ENCODE measurements at regions not wholly inside any gene's neighbourhood (a gene's known extent, or its start where the extent isn't known, plus 50 kb on each side); places are given as distances from the start of the nearest gene placed in this dataset.

DNA sequence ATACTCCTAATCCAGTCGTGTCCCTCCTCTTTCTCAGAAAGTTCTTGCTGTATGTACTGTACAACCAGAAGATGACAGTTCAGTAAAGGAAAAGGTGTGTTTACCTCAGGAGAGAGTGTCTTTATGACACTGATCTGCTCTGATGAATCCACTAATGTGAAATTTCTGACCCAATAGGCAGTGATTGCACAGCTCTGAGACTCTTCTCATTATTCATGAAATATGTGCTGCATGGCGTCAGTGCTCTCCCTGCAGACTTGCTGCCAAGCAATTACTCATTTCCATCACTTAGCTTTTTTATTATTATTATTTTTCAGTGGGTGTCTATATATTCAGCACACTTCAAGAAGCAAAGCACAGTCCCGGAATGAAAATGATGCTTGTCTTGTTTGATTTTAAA is 389.0 kb downstream of the RASEF start:
- no peak for DNase-seq

DNA sequence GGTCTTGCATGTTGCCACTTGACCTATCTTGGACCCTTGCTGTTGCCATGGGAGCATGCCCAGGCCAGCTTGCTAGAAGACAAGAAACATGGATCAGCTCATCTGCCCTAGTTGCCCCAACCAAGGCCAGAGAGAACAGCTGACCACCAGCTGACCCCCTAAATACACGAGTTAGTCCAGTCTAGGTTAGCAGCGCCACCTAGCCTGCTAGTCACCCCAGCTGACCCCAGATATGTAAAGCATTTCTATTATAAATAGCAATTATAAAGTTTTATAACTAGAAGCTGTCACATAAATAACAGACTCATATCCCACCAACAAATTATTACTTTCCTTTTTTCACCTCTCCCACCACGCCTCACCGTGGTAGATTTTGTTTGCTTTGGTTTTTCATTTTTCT is 387.8 kb downstream of the RASEF start:
- DNase-seq, result no peak

DNA sequence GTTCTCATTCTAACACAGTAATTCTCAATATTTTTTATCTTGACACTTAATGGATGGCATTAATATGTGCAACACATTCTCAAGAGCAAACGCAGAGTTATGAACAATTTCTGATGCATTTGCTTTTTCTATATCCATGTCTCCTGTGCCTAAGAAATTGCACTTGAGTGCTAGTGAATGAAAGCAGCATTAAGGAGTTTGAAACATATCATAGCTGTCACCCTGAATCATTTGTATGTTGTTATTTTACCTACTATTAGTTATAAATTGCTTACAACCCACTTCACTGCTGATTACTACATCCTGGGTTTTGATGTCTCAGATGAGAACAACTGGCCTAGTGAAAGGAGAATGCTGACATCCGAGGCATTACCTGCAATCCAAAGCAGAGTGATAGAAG is 387.3 kb downstream of the RASEF start:
- DNase-seq, result no peak

DNA sequence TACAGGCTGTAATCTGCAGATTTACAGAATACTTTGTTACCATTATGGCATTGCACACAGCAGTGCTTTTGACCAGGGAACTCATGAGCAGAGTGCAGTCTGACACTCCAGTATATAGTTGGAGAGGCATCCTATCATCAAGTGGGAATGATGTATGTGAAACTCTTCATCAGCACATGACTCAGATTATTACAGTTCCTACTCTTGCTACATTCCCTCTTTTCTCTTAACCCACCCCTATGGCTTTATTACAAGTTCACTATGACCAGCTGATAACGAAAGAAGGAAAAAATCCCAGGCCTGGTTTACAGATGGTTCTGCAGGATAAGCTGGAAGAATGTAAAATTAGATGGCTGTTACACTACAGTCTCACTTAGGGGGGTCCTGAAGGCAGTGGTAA is 385.9 kb downstream of the RASEF start:
- no peak for DNase-seq

DNA sequence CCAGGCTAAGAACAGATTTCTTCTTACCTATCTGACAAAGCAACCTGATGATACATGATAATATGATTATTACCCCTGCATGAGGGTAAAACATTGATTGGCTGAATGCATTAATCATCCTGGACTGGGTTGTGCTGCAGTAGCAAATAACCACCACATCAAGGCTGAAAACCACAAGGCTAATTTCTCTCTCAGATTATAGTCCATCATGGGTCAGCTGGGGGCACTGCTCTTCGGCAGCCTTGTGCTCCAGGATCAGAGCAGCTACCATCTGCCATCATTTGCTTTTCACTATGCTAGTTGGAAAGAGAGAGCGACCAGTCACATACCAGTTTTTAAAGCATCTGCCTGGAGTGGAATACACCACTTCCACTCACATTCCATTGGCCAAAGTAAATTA is 383.5 kb downstream of the RASEF start:
- DNase-seq, result no peak

DNA sequence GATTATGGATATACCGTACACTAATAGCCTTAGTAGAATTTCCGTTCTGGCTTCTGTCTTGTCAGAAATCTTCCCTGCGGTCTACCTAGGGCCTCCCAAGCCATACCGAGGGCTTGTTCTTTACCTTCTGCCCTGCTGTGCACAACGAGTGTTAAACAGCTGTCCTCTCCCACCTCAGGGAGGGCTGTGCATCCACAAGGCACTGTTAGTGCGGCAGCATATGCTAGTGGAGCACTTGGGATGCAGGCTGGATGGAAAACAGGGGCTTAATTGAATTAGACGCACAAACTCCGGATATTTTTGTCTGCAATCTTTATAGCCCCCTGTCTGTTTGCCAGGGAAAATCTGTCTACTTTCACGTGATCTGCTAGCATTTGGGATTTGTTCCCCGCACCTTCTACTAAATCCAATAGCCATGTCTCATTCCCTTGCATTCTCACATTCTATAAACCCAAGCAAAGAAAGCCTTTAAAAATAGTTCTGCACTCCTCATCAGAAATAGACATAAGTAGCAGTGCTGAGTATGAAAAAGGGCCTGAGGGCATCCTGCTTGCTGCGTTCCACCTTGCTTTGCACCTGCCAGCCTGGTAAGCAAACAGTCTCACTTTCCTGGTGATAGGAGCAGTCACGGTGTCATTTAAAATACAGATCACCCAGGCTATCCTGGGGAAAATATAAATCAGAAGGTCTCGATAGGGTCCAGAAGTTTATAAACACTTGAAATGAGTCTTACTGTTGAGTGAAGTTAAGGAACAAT is 382.6 kb downstream of the RASEF start:
- no peak for DNase-seq

DNA sequence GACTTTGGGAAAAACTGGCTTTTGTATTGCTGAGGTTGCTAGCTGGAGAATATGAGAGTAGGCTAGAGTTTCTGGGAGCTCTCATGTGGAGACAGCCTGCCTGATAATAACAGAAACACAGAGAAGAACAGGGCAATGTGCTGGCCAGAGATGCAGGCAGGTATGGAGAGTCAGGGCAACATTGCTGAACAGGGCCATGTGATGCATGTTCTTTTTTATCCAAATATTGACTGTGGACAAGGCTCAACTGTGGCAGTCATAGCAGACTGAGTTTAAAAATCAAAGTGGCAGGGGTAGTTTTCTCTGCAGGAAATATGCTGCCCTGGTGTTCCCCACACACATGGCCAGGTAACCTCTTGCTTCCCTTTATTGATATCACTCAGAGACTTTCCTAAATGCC is 381.1 kb downstream of the RASEF start:
- DNase-seq, result no peak

DNA sequence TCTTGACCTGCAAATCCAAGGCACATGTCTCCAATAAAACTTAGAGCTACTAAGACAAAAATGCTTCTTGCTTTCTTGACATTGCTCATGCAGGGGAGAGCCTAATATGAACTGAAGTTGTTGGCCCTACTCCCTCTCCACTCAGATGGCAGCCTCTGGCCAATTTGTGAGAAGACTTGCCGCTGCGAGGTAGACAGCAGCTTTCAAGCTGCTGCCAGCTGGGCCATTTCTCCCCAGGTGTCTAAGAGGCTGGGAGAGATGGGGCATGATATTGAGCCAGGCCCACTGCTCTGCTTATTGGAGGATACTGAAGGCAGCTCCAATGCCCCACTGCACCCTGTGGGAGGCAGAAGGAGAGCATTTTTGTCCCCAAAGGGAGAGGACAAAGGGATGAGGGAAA is 380.5 kb downstream of the RASEF start:
- DNase-seq, result no peak

DNA sequence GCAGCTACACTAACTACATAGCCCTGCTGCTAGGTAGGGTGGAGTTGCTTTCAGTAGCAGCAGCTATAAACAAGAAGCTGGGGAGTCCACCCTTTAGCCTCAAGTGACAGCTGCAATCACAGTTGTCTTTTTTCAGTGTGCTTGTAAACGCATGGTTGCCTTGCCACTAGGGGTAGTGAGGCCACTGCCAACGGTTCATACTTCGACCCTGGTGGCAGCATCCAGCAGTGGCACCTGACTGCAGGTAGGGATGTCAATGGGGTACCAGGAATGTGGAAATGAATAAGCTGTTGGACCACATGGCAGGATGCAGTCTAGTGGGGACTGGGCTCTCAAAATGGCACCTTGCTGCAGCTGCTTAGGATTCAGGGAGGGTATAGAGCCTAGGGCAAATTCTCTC is 367.2 kb downstream of the RASEF start:
- no peak for DNase-seq

DNA sequence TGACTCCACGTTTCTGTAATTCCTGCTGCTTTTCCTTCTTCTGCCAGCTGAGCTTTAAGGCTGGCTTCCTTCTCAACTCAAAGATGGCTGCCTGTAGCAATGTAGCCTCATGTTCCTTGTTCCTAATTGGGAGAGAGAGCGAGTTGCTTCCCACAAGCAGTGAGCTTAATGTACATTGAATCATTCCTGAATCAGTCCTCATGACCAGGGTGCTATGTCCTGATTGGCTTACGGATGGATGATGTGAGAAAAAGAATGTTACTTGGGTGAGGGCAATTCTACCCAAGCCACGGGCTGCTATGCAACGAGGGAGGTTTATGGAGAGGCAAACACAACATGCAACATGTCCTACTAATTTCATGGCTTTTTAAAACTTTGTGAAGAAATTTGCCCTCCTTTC is 356.2 kb downstream of the RASEF start:
- DNase-seq, result no peak

DNA sequence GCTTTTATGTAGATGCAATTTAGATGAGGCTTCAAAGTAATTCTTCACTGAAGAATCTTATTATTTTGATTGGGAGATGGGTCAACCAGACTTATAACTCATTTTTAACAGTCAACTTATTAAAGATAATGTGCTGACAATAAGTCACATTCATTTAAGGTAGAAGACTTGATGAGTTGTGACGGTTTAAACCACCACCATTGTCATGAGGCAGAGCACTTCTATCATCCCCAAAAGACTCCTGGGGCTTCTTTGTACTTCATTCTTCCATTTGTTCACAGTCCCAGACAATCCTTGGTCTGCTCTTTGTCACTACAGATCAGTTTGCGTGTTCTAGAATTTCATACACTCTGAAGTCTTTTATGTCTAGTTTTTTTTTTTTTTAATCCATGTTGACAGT is 346.1 kb downstream of the RASEF start:
- DNase-seq, result no peak

DNA sequence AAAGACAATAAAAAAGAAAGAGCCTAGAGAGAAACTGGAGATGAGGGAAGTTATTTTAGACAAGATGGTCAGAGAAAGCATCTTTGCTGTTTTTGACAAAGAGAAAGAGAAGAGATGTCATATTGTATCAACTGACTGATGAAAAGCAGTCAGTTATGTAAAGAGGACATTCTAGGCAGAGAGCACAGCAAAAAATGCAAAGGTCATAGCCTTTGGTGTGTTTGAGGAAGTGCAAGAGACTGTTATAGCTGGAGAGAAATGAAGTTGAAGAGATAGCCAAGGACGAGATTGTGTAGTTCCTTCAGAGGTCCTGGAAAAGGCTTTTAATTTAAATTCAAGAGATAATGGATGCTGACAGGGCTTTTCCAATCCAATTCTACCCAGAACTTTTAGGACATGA is 342.4 kb downstream of the RASEF start:
- no peak for DNase-seq

DNA sequence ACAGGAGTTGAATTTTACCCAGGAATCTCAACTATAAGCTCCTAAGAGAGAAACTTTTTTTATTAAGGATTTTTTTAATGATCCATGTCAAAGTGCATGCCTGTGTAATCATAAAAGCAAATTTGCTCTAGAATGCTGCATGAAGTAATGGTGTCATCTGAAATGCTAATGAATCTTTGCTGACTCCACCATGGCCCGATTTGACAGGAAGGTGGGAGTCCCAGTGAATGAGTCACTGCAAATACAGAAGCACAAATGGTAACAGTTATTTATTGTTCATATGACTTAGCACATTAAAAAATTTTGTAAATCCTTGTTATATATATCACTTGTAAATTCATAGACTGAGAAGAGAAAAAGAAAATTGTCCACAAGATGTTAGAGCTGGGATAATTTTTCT is 341.3 kb downstream of the RASEF start:
- no peak for DNase-seq

DNA sequence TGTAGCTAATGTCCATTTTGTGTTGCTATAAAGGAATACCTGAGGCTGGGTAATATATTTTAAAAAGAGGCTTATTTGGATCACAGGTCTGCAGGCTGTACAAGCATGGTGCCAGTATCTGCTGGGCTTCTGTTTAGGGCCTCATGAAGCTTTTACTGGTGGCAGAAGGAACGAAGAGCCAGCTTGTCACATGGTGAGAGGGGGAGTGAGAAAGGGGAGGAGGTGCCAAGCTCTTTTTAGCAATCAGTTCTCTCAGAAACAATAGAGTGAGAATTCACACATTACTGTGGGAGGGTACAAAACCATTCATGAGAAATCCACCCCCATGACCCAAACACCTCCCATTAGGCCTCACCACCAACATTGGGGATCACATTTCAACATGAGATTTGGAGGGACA is 340.9 kb downstream of the RASEF start:
- no peak for DNase-seq

DNA sequence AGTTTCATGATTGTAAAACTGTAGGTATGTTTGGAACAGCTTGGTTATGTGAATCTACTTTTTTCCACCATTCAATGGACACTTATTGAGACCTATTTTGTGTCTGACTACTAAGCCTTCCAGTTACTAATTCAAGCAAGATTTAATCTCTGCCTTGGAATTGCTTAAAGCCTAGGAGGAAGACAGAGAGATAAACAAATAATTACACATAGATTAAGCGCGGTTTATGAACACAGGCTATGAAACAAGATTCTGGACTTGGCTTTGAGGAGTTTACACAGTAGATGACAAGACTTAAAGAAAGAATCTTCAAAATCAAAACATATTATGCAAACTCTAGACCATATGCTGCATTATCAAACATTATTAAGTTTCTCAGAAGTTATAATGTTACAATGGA is 340.4 kb downstream of the RASEF start:
- no peak for DNase-seq

DNA sequence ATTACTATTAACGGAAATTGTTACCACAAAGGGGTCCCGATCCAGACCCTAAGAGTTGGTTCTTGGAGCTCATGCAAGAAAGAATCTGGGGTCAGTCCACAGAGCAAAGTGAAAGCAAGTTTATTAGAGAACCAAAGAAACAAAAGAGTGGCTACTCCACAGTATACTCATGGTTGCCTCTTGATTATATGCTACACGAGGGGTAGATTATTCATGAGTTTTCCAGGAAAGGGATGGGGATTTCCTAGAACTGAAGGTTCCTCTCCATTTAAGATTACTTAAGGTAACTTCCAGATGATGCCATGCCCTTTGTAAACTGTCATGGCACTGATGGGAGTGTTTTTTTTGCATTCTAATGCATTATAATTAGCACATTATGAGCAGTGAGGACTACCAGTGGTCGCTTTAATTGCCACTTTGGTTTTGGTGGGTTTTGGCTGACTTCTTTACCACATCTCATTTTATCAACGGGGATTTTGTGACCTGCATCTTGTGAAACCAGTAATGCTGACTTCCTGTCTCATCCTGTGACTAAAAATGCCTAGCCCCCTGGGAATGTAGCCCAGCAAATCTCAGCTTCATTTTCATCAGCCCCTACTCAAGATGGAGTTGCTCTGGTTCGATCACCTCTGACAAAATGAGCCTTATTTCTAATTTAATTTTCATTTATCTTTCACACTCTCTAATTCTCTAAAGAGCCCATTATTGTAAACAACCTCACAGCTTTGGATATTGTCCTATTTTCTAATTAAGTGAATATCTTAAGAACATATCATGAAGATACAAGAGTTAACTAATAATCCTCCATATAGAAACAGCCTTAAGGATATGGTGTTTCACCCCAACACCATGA is 336.3 kb downstream of the RASEF start:
- DNase-seq, result no peak

DNA sequence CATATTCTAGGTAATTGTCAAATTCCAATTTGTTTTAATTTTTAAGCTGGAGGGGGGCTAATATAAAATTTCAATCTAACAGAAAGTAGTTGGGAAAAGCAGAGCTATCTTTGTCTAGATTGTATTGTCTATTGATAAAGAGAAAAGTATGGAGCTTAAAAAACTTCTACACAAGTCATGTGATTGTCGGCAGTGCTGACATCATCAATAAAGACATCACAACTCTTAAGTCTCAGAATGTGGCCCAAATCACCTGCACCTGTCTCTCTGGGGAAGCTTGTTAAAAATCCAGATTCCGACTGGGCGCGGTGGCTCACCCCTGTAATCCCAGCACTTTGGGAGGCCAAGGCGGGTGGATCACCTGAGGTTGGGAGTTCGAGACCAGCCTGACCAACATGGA is 333.8 kb downstream of the RASEF start:
- DNase-seq, result no peak

DNA sequence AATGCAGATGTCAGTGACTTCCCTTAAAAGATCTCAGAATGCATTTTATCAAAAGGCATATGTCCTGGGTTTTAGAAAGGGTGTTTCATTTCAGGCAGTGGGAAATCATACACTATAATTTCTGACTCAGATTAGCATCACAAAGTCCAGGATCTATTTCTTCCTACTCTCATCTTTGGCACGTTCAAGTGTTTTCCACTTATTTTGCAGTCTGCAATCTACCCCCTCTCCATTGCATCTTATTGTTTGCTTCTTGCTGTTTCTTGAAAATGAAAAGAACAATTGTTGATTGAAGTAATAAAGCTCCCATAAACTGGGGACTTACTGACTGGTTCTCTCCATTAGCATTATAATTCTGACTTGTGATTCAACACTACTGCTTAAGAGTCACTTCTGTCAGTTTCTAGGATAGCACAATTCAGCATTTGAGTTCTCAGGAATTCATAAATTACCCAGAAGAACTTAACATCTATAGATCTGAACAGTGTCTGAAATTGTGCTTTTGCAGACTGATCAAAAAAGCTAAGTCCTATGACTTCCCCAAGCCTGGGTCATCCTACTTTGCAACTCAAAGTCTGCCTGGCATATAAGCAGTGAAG is 332.9 kb downstream of the RASEF start:
- DNase-seq, result no peak

DNA sequence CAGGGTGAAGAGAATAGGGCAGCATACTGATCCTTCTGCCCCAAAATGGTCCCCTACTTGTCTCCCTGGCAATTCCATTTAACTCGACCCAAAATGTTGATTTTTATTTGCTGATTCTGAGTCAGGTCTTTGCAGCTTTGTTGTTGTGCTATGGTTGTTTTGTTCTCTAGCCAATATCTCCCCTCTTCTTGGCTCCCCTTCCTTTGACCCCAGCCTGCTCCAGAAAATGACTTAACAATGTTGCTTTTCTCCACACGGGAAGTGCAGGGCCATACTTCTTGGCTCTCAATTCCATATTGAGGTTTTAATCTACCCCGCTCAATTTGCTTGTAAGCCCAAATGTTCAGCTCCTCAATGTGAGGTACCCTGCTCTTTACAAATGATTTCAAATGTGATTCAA is 330.0 kb downstream of the RASEF start:
- no peak for DNase-seq

DNA sequence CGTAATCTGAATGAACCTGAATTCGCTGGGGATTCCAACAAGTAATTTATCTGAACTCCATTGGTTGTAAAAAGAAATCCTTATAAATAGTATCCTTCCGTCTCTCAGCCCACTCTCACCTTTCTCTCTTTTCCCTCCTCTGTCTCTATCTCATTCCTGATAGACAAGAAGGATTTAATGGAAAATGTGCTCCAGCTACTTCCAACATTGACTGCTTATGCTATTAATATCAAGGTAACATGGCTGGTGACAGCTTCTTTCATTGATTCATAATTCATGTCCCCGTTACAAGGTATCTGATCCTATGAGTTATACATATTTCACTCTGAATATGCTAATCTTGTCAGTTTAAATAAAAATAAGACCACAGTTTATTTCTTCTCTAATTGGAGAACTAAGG is 326.8 kb downstream of the RASEF start:
- DNase-seq, result no peak

DNA sequence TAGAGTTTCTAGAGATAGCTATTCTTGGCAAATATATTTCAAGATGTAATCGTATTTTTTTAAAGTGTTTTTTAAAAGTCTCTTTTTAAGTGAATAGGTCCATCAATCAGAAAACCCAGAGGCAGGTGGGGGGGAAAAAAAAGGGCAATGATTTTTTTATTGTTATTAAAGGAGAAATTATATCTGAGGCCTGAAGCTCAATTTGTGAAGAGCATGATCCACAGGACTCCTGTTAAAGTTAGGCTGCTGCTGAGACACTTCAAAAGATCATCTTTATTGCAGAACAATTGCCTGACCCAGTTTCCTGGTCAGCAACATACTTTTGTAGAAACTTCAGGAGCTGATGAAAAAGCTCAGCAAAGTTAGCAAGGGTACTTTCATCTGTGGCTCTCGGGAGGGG is 326.2 kb downstream of the RASEF start:
- no peak for DNase-seq

DNA sequence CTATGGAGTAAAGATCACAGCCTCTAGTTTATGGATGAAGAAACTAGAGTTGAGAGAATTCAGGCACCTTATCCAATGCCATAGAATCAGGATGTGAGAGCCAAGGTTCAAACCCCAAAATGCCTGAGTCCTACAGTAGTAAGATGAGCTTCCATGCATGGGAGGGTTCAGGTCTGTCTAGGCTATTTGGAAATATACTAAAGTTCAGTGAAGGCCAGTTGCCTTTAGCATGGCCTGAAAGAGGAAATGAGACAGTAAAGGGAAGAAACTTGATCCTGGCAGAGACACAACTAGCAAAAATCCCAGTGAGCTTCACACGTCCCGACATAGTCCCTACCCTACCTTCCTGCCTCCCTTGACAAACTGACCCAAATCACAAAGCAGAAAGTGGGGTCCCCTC is 317.0 kb downstream of the RASEF start:
- no peak for DNase-seq

DNA sequence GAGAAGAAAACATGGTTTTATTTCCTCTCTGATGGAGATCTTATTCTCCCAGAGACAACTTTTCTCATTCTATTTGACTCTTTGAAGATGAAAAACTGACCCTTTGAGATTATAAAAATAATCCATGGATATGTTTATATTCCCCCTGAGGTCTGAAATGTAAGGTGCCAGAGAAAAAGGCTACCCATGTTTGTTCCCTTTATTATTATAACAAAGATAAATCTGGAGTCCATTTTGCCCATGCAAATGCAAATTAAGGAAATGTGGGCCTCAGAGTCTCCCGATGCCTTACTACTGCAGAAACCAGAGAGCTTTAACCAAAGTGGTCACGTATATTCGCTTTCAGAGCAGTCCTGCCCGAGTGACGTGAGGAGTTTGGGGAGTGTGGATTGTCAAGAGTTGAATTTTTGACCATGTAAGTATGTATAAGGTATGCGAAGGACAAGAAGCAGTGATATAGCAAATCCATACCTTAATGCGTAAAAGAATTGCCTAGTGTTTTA is 312.5 kb downstream of the RASEF start:
- no peak for DNase-seq

DNA sequence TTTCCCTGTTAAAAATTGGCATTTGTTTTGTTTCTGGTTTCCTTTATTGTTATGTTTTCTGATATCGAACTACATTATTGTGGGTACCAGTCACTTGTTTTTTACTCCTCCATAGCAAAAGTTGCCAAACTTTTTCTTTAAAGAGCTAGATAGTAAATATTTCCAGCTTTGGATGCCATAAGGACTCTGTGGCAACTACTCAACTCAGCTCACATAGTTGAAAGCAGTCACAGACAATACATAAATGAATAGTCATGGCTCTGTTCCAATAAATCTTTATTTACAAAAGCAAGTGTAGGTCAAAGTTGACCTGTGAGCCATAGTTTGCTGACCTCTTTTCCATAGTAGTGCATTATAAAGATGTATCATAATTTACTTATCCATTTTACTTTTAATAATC is 305.0 kb downstream of the RASEF start:
- no peak for DNase-seq
